ENCODE measurements at regions not wholly inside any gene's neighbourhood (a gene's known extent, or its start where the extent isn't known, plus 50 kb on each side); places are given as distances from the start of the nearest gene placed in this dataset.

DNA sequence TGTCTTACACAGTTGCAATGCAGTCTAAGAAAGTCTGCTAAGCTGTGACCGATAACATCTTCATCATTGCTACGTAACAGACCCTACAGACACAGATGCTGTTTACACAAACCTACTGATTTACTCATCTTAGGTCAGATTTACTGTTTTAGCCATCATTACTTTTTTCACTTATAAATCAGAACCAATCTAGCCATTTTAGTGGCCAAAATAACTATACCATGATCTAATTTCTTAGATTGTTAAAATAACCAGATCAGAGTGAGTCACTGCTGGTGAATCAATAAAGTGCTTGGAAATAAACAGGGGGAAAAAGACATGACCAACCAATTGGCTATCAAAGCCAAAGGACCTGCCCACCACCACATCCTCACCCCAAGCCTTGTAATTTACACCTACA is 57.0 kb upstream of the FOXN3 start:
- DNase-seq (ENCODE audit: extremely low read depth in 1 of 4, low spot score in 3 of 4) (no peak), FAIRE-seq (no peak), ATAC-seq (no peak)
- Histone ChIP-seq H3K27me3 (ENCODE audit: control insufficient read depth in 2 of 2, insufficient read depth in 2 of 2, low read length in 2 of 2) (no peaks in the 10 kb centered on the region), H4K20me1 (replicated peaks; ENCODE audit: control insufficient read depth, insufficient read depth, low read length) (peaks cover 6% of the 10 kb centered on the region; the same call in 1 of the 2 replicates), H3K4me3 (no peak overlapping the region), H2AFZ (ENCODE audit: low read depth, low read length) (no peak overlapping the region), H3K79me2 (ENCODE audit: control insufficient read depth, insufficient read depth, low read length) (no peaks in the 10 kb centered on the region), H3K4me1 (replicated peaks in 1 of 2; ENCODE audit: control insufficient read depth in 2 of 2, insufficient read depth in 2 of 2, low read length in 2 of 2) (peaks cover 5 to 19% of the 10 kb centered on the region in 2 experiments; a peak in 4 of 5 replicates), H3K9me3 (replicated peaks; ENCODE audit: control insufficient read depth, insufficient read depth, low read depth, low read length) (no peaks in the 10 kb centered on the region), H3K36me3 (ENCODE audit: control insufficient read depth, insufficient read depth, low read length) (no peaks in the 10 kb centered on the region), H3K9ac (ENCODE audit: insufficient read depth in 1 of 2, low read depth in 2 of 2, low read length in 2 of 2) (no peak overlapping the region), H3K9me1 (ENCODE audit: control insufficient read depth, insufficient read depth, low read length) (no peaks in the 10 kb centered on the region), H3K27ac (ENCODE audit: extremely low read depth, low read depth, low read length) (no peak overlapping the region), H3K4me2 (ENCODE audit: insufficient read depth, low read length) (no peak overlapping the region)
- 15% methylated on average over 2 of the region's 2 CpGs for WGBS (ENCODE audit: insufficient coverage, low coverage, missing lambda C conversion rate)
- in situ Hi-C loops (cut with MboI), result no loop called here
- no TSS peak for BruUV-seq (replicated peaks)
- intact Hi-C loops (cut with micrococcal nuclease), result no loop called here
- POLR2A ChIA-PET, result no interaction called here
- TF ChIP-seq FOXK1 (CRISPR knock-in tag; IDR thresholded peaks at IDR 0.05; ENCODE audit: borderline replicate concordance) (no peak), FOS (IDR thresholded peaks at IDR 0.05; ENCODE audit: extremely low read depth, insufficient read length) (no peak), NFIX (CRISPR knock-in tag; IDR thresholded peaks at IDR 0.05; ENCODE audit: low read depth) (no peak), ZSCAN32 (CRISPR knock-in tag; IDR thresholded peaks at IDR 0.05) (no peak), ZNF121 (CRISPR knock-in tag; conservative IDR thresholded peaks at IDR 0.05) (no peak), ZNF766 (CRISPR knock-in tag; conservative IDR thresholded peaks at IDR 0.05) (no peak), TFAM (CRISPR knock-in tag; conservative IDR thresholded peaks at IDR 0.05) (no peak), FUS (optimal IDR thresholded peaks at IDR 0.05; ENCODE audit: low read depth, low read length) (no peak), CREM (IDR thresholded peaks at IDR 0.05; ENCODE audit: low read depth) (no peak), BRCA1 (IDR thresholded peaks at IDR 0.05) (no peak), BRCA1 (CRISPR knock-in tag; IDR thresholded peaks at IDR 0.05) (no peak), SAFB2 (IDR thresholded peaks at IDR 0.05; ENCODE audit: borderline replicate concordance, low read depth, low read length, severe bottlenecking) (no peak), ZNF830 (CRISPR knock-in tag; IDR thresholded peaks at IDR 0.05) (no peak), MIER1 (IDR thresholded peaks at IDR 0.05; ENCODE audit: low read depth) (no peak)
- TF ChIP-seq, protein P1, sequence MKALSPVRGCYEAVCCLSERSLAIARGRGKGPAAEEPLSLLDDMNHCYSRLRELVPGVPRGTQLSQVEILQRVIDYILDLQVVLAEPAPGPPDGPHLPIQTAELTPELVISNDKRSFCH (CRISPR knock-in tag; IDR thresholded peaks at IDR 0.05), result no peak
- TF ChIP-seq, protein P1 (tag; IDR thresholded peaks at IDR 0.05), result no peak
- TF ChIP-seq, protein P2, sequence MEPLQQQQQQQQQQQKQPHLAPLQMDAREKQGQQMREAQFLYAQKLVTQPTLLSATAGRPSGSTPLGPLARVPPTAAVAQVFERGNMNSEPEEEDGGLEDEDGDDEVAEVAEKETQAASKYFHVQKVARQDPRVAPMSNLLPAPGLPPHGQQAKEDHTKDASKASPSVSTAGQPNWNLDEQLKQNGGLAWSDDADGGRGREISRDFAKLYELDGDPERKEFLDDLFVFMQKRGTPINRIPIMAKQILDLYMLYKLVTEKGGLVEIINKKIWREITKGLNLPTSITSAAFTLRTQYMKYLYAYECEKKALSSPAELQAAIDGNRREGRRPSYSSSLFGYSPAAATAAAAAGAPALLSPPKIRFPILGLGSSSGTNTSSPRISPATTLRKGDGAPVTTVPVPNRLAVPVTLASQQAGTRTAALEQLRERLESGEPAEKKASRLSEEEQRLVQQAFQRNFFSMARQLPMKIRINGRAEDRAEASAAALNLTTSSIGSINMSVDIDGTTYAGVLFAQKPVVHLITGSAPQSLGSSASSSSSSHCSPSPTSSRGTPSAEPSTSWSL (CRISPR knock-in tag; IDR thresholded peaks at IDR 0.05; ENCODE audit: borderline replicate concordance), result no peak
- CTCF ChIA-PET (ENCODE audit: low intra/inter-chr PET ratio), result no interaction called here
